ENCODE measurements at regions not wholly inside any gene's neighbourhood (a gene's known extent, or its start where the extent isn't known, plus 50 kb on each side); places are given as distances from the start of the nearest gene placed in this dataset.

DNA sequence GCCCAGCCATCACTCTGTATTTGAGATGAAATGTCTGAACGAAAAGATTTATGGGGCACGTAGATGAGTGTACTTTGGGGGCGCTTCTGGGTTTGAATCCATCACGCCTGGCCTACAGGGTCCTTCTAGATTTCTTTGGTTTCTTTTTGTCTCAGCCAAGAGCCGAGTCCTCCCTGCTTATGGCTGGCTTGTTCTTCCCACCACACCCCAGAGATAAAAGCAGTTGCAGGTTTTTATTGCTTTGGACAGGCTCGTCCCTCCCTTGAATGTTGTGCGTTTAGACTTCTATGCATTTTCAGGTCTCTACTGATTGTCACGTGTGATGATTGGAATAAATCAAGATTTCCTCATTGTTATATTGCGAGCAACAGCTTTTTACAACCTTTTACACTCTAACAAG lies 104.8 kb upstream of the CHRNA7 start:
- Mint-ChIP-seq H3K9me3 (ENCODE audit: insufficient read depth) (peaks cover 13% of the 10 kb centered on the region), H3K27ac (no peak overlapping the region), H3K4me3 (no peak overlapping the region), H3K4me1 (no peaks in the 10 kb centered on the region), H3K27me3 (peaks cover 1% of the 10 kb centered on the region)
- H3K79me2 ChIP-seq (ENCODE audit: control insufficient read depth, insufficient read depth, low read length): no peaks in the 10 kb centered on the region
- H3K36me3 ChIP-seq (replicated peaks in 1 of 2; ENCODE audit: control extremely low read depth in 1 of 2, control insufficient read depth in 1 of 2, extremely low read depth in 1 of 2, insufficient read depth in 2 of 2, low read length in 1 of 2): no peaks in the 10 kb centered on the region
- TF ChIP-seq EZH2 (IDR thresholded peaks at IDR 0.05; ENCODE audit: borderline replicate concordance, insufficient read depth, low read depth, low read length, poor library complexity, severe bottlenecking): no peak
- TF ChIP-seq, protein P1, sequence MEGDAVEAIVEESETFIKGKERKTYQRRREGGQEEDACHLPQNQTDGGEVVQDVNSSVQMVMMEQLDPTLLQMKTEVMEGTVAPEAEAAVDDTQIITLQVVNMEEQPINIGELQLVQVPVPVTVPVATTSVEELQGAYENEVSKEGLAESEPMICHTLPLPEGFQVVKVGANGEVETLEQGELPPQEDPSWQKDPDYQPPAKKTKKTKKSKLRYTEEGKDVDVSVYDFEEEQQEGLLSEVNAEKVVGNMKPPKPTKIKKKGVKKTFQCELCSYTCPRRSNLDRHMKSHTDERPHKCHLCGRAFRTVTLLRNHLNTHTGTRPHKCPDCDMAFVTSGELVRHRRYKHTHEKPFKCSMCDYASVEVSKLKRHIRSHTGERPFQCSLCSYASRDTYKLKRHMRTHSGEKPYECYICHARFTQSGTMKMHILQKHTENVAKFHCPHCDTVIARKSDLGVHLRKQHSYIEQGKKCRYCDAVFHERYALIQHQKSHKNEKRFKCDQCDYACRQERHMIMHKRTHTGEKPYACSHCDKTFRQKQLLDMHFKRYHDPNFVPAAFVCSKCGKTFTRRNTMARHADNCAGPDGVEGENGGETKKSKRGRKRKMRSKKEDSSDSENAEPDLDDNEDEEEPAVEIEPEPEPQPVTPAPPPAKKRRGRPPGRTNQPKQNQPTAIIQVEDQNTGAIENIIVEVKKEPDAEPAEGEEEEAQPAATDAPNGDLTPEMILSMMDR (IDR thresholded peaks at IDR 0.05): no peak
- no peak overlapping the region for H3K4me3 ChIP-seq (ENCODE audit: control extremely low read depth in 1 of 5, extremely low read depth in 1 of 5, insufficient read depth in 1 of 5, low read depth in 2 of 5, low read length in 4 of 5)
- intact Hi-C loops (cut with micrococcal nuclease): no loop called here
- ATAC-seq (ENCODE audit: low read depth) (no peak), DNase-seq (no peak)
- H3K27ac ChIP-seq (ENCODE audit: low read length in 2 of 2): no peak overlapping the region
- no peaks in the 10 kb centered on the region for H3K4me1 ChIP-seq (ENCODE audit: control insufficient read depth in 2 of 2, insufficient read depth in 2 of 2, low read length in 2 of 2)
- no peak overlapping the region for H3K4me2 ChIP-seq (replicated peaks; ENCODE audit: low read depth, low read length, poor library complexity, severe bottlenecking)
- peaks cover 0 to 4% (median 2%) of the 10 kb centered on the region in 3 donors for H3K9me3 ChIP-seq (ENCODE audit: control extremely low read depth in 1 of 3, control insufficient read depth in 2 of 3, insufficient read depth in 1 of 3, low read length in 2 of 3)
- ChIA-PET POLR2A (no interaction called here), CTCF (no interaction called here)
- H3K27me3 ChIP-seq (replicated peaks in 1 of 4; ENCODE audit: control extremely low read depth in 1 of 4, control insufficient read depth in 3 of 4, insufficient read depth in 4 of 4, low read length in 3 of 4): no peaks in the 10 kb centered on the region
- no peak overlapping the region for H3K9ac ChIP-seq (ENCODE audit: low read length)
- H4K20me1 ChIP-seq (ENCODE audit: control insufficient read depth, insufficient read depth, low read length, poor library complexity, severe bottlenecking): no peaks in the 10 kb centered on the region
- 82% methylated on average over 5 of the region's 9 CpGs for WGBS (ENCODE audit: insufficient coverage)
- H2AFZ ChIP-seq (ENCODE audit: insufficient read depth, low read depth, low read length, poor library complexity, severe bottlenecking): no peak overlapping the region

DNA sequence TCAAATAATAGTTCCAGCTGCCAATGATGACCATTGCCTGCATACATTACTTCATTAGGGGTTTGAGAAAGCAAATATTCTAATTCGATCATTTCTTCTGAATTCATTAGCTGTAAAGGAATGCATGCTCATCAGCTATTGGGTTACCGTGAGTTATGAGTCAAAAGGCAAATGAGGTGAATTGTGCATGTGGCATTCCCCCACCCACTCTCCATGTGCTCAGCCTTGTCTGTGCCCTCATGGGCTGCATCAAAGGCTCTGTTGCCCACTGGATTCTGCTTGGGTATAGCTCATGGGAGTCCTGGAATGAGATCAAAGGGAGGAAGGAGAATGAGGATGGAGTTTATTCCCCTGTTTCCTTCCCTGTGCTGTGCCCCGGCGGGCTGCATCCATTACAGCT lies 99.3 kb upstream of the CHRNA7 start:
- no peaks in the 10 kb centered on the region for H3K9me3 ChIP-seq (ENCODE audit: control extremely low read depth in 1 of 3, control insufficient read depth in 2 of 3, insufficient read depth in 1 of 3, low read length in 2 of 3)
- intact Hi-C loops (cut with micrococcal nuclease): no loop called here
- no peak for TF ChIP-seq EZH2 (IDR thresholded peaks at IDR 0.05; ENCODE audit: borderline replicate concordance, insufficient read depth, low read depth, low read length, poor library complexity, severe bottlenecking)
- TF ChIP-seq, protein P1 (IDR thresholded peaks at IDR 0.05): no peak
- Mint-ChIP-seq H3K4me1 (no peaks in the 10 kb centered on the region), H3K27me3 (peaks cover 15% of the 10 kb centered on the region), H3K4me3 (no peak overlapping the region), H3K9me3 (ENCODE audit: insufficient read depth) (no peaks in the 10 kb centered on the region), H3K27ac (no peak overlapping the region)
- ATAC-seq (ENCODE audit: low read depth) (no peak), DNase-seq (no peak)
- H3K36me3 ChIP-seq (replicated peaks in 1 of 2; ENCODE audit: control extremely low read depth in 1 of 2, control insufficient read depth in 1 of 2, extremely low read depth in 1 of 2, insufficient read depth in 2 of 2, low read length in 1 of 2): no peaks in the 10 kb centered on the region
- H2AFZ ChIP-seq (ENCODE audit: insufficient read depth, low read depth, low read length, poor library complexity, severe bottlenecking): no peak overlapping the region
- no peak overlapping the region for H3K9ac ChIP-seq (ENCODE audit: low read length)
- no peaks in the 10 kb centered on the region for H3K27me3 ChIP-seq (replicated peaks in 1 of 4; ENCODE audit: control extremely low read depth in 1 of 4, control insufficient read depth in 3 of 4, insufficient read depth in 4 of 4, low read length in 3 of 4)
- ChIA-PET CTCF (no interaction called here), POLR2A (no interaction called here)
- no peak overlapping the region for H3K27ac ChIP-seq (ENCODE audit: low read length in 2 of 2)
- WGBS (ENCODE audit: insufficient coverage): 90% methylated on average over 2 of the region's 4 CpGs
- H3K4me1 ChIP-seq (ENCODE audit: control insufficient read depth in 2 of 2, insufficient read depth in 2 of 2, low read length in 2 of 2): no peaks in the 10 kb centered on the region
- H3K4me2 ChIP-seq (replicated peaks; ENCODE audit: low read depth, low read length, poor library complexity, severe bottlenecking): no peak overlapping the region
- no peak overlapping the region for H3K4me3 ChIP-seq (ENCODE audit: control extremely low read depth in 1 of 5, extremely low read depth in 1 of 5, insufficient read depth in 1 of 5, low read depth in 2 of 5, low read length in 4 of 5)
- H4K20me1 ChIP-seq (ENCODE audit: control insufficient read depth, insufficient read depth, low read length, poor library complexity, severe bottlenecking): no peaks in the 10 kb centered on the region
- H3K79me2 ChIP-seq (ENCODE audit: control insufficient read depth, insufficient read depth, low read length): no peaks in the 10 kb centered on the region

Data from B cell (primary cell).